PC-9 (cell line): ENCODE measurements at regions not wholly inside any gene's neighbourhood (a gene's known extent, or its start where the extent isn't known, plus 50 kb on each side); places are given as distances from the start of the nearest gene placed in this dataset.

ENCODE experiments used
- BruUV-seq: library from RNA; stranded (reverse); fragments of 400-500 nt; replicated peaks from 2 replicates; lab custom pipeline; 2021; lab: Mats Ljungman, UMichigan
- CTCF ChIA-PET: fragments of 300-600 bp; sonication (Branson Sonifier 250); formaldehyde crosslinking; loops from one replicate; lab custom pipeline; 2022; ENCODE audit warnings: antibody characterized with exemption; lab: Charles Lee
- POLR2A ChIA-PET: fragments of 300-600 bp; sonication (Branson Sonifier 250); formaldehyde crosslinking; loops from one replicate; lab custom pipeline; 2022; ENCODE audit warnings: antibody characterized with exemption; ENCODE audit not compliant: unreplicated experiment; lab: Charles Lee
- DNase-seq, 2 experiments: peaks; one replicate each; pipeline versions ENCODE4 v3.0.0 to v3.0.0-alpha.2; 2015 to 2022; ENCODE audit warnings: mixed read lengths in 1 of 2
- H2AFZ ChIP-seq: fragments of 200-600 bp; sonication (generic); 2 replicates; pipeline ENCODE4 v1.8.1; 2017; ENCODE audit warnings: antibody characterized with exemption
- H3F3A ChIP-seq: fragments of 200-600 bp; sonication (generic); 2 replicates; pipeline ENCODE4 v1.8.1; 2017; ENCODE audit warnings: antibody characterized with exemption, mild to moderate bottlenecking, low read depth; ENCODE audit not compliant: insufficient read depth
- H3K27ac ChIP-seq: fragments of 200-600 bp; sonication (generic); 2 replicates; pipeline ENCODE4 v1.6.1; 2016; ENCODE audit warnings: mixed run types
- H3K27me3 ChIP-seq: fragments of 200-600 bp; sonication (generic); 2 replicates; pipeline ENCODE4 v1.6.1; 2016; ENCODE audit warnings: low read depth, mixed run types; ENCODE audit not compliant: insufficient read depth
- H3K36me3 ChIP-seq: fragments of 200-600 bp; sonication (generic); 2 replicates; pipeline ENCODE4 v1.6.1; 2016; ENCODE audit warnings: low read depth, mixed run types
- H3K4me1 ChIP-seq: fragments of 200-600 bp; sonication (generic); replicated peaks from 2 replicates; pipeline ENCODE4 v1.6.1; 2016; ENCODE audit warnings: mixed run types; ENCODE audit not compliant: insufficient read depth
- H3K4me2 ChIP-seq: fragments of 200-600 bp; sonication (generic); 2 replicates; pipeline ENCODE4 v1.6.1; 2017; ENCODE audit warnings: mixed run types
- H3K4me3 ChIP-seq: fragments of 200-600 bp; sonication (generic); 2 replicates; pipeline ENCODE4 v1.6.1; 2016; ENCODE audit warnings: mixed run types
- H3K79me2 ChIP-seq: fragments of 200-600 bp; sonication (generic); 2 replicates; pipeline ENCODE4 v1.6.1; 2017; ENCODE audit warnings: low read depth, mixed run types
- H3K9me2 ChIP-seq: fragments of 200-600 bp; sonication (generic); 2 replicates; pipeline ENCODE4 v1.8.1; 2017; ENCODE audit warnings: mild to moderate bottlenecking; ENCODE audit not compliant: insufficient read depth
- H3K9me3 ChIP-seq: fragments of 200-600 bp; sonication (generic); 2 replicates; pipeline ENCODE4 v1.8.1; 2016; ENCODE audit warnings: low read depth; ENCODE audit not compliant: insufficient read depth
- H4K20me1 ChIP-seq: fragments of 200-600 bp; sonication (generic); 2 replicates; pipeline ENCODE4 v1.8.1; 2017; ENCODE audit not compliant: insufficient read depth
- EZH2 ChIP-seq: fragments of 200-600 bp; sonication (generic); IDR thresholded peaks from 2 replicates; pipeline ENCODE4 v1.8.0; 2017; ENCODE audit warnings: antibody characterized with exemption, low read depth
- intact Hi-C: fragments of 100-400 bp; cut with micrococcal nuclease; formaldehyde crosslinking; loops from one replicate; pipeline ENCODE4 v1.10.0; 2022; ENCODE audit not compliant: unreplicated experiment
- TF ChIP-seq, protein P1 (sequence below): fragments of 200-600 bp; sonication (generic); conservative IDR thresholded peaks from 2 replicates; pipeline ENCODE4 v1.6.1; 2017; ENCODE audit warnings: mixed run types, antibody characterized with exemption, mild to moderate bottlenecking, moderate library complexity

DNA sequence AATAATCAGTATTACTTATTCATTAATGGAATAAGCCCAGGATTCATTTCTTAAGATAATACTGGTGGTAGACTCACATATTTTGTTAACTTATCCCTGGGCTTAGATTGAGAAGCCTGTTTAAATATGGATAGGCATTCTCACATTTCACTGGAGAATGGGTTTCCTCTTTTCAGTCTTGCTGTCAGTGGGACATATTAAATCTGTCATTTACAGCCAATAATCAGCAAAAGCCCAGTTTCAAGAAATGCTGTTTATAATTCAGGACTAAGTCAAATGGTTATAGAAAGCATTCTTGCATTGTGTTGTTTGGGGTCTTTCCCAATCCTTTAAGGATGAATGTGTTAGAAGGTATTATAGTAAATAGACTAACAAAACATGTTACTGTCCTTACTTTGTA, 143.7 kb upstream of the NAALADL2 start:
- intact Hi-C loops = no loop called here
- Histone ChIP-seq H2AFZ (no peak overlapping the region), H3K9me3 (no peaks in the 10 kb centered on the region), H3K79me2 (no peaks in the 10 kb centered on the region), H3K27me3 (no peaks in the 10 kb centered on the region), H3K27ac (no peak overlapping the region), H3K4me3 (no peak overlapping the region), H3K4me2 (no peak overlapping the region), H3K9me2 (no peaks in the 10 kb centered on the region), H3F3A (no peaks in the 10 kb centered on the region), H3K4me1 (no peaks in the 10 kb centered on the region), H4K20me1 (no peaks in the 10 kb centered on the region), H3K36me3 (no peaks in the 10 kb centered on the region)
- BruUV-seq = no TSS peak
- TF ChIP-seq, protein P1, sequence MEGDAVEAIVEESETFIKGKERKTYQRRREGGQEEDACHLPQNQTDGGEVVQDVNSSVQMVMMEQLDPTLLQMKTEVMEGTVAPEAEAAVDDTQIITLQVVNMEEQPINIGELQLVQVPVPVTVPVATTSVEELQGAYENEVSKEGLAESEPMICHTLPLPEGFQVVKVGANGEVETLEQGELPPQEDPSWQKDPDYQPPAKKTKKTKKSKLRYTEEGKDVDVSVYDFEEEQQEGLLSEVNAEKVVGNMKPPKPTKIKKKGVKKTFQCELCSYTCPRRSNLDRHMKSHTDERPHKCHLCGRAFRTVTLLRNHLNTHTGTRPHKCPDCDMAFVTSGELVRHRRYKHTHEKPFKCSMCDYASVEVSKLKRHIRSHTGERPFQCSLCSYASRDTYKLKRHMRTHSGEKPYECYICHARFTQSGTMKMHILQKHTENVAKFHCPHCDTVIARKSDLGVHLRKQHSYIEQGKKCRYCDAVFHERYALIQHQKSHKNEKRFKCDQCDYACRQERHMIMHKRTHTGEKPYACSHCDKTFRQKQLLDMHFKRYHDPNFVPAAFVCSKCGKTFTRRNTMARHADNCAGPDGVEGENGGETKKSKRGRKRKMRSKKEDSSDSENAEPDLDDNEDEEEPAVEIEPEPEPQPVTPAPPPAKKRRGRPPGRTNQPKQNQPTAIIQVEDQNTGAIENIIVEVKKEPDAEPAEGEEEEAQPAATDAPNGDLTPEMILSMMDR = no peak
- no peak for TF ChIP-seq EZH2
- DNase-seq = no peak
- POLR2A ChIA-PET = no interaction called here
- CTCF ChIA-PET = no interaction called here

DNA sequence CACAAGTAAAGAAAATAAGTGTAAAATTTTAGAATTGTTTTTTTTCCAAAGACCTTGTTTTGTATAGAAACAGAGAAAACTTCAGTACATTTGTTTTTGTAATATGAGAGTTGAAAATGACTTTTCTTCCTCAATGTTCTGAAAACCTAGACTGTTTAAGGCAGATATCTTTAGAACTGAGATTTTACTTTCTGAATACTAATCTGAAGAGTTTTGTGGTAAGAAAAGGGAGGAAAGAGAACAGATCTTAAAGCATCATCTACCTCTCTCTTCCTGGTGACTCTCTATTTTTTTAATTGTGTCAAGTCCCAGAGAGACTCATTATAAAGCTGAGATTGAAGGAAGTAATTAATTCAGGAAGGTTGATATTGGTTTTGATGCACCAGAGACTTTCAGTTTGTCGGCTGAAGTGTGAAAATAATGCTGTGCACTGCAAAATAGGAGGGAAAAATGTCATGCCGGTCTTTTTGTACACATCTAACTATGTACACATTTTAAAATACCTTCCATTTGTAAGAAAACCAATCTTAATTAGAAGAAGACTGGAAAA, 142.1 kb upstream of the NAALADL2 start:
- no TSS peak for BruUV-seq
- Histone ChIP-seq H3K9me2 (no peaks in the 10 kb centered on the region), H3K36me3 (no peaks in the 10 kb centered on the region), H3K4me3 (no peak overlapping the region), H3K4me1 (no peaks in the 10 kb centered on the region), H3K27me3 (no peaks in the 10 kb centered on the region), H3K27ac (no peak overlapping the region), H3K9me3 (no peaks in the 10 kb centered on the region), H3F3A (no peaks in the 10 kb centered on the region), H2AFZ (no peak overlapping the region), H3K4me2 (no peak overlapping the region), H4K20me1 (no peaks in the 10 kb centered on the region), H3K79me2 (no peaks in the 10 kb centered on the region)
- no peak for DNase-seq
- ChIA-PET CTCF (no interaction called here), POLR2A (no interaction called here)
- TF ChIP-seq EZH2 = no peak
- TF ChIP-seq, protein P1 = no peak
- intact Hi-C loops = no loop called here

DNA sequence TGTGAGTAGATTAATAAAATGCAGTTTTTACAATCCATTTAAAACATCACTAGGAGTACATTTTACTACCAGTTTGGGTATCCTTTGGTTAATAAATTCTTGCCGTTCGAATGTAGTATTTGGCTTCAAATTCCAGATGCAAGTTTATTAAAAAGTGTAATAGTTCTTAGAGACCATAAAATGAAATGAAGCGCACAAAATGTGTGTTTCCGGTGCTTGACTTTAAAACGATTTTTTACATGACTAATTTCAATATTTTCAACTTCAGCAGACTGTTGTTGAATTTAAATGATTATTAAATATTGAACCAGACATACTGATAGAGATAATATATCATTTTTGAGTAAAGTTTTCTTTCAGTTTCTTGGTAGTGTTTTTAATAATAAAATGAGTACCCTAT, 138.4 kb upstream of the NAALADL2 start:
- H4K20me1 ChIP-seq = no peaks in the 10 kb centered on the region
- TF ChIP-seq, protein P1 = no peak
- TF ChIP-seq EZH2 = no peak
- H3K79me2 ChIP-seq = no peaks in the 10 kb centered on the region
- H3K4me3 ChIP-seq = no peak overlapping the region
- H3K9me2 ChIP-seq = no peaks in the 10 kb centered on the region
- no peaks in the 10 kb centered on the region for H3K27me3 ChIP-seq
- intact Hi-C loops = no loop called here
- H3K9me3 ChIP-seq = no peaks in the 10 kb centered on the region
- H3K27ac ChIP-seq = no peak overlapping the region
- CTCF ChIA-PET = no interaction called here
- no peak for DNase-seq
- no peaks in the 10 kb centered on the region for H3F3A ChIP-seq
- no peak overlapping the region for H2AFZ ChIP-seq
- BruUV-seq = no TSS peak
- H3K36me3 ChIP-seq = no peaks in the 10 kb centered on the region
- H3K4me2 ChIP-seq = no peak overlapping the region
- H3K4me1 ChIP-seq = no peaks in the 10 kb centered on the region
- POLR2A ChIA-PET = no interaction called here
